ENCODE measurements at regions not wholly inside any gene's neighbourhood (a gene's known extent, or its start where the extent isn't known, plus 50 kb on each side); places are given as distances from the start of the nearest gene placed in this dataset.

- TF ChIP-seq EP300 (conservative IDR thresholded peaks at IDR 0.05; ENCODE audit: poor library complexity, severe bottlenecking): no peak
- TF ChIP-seq, protein P1, sequence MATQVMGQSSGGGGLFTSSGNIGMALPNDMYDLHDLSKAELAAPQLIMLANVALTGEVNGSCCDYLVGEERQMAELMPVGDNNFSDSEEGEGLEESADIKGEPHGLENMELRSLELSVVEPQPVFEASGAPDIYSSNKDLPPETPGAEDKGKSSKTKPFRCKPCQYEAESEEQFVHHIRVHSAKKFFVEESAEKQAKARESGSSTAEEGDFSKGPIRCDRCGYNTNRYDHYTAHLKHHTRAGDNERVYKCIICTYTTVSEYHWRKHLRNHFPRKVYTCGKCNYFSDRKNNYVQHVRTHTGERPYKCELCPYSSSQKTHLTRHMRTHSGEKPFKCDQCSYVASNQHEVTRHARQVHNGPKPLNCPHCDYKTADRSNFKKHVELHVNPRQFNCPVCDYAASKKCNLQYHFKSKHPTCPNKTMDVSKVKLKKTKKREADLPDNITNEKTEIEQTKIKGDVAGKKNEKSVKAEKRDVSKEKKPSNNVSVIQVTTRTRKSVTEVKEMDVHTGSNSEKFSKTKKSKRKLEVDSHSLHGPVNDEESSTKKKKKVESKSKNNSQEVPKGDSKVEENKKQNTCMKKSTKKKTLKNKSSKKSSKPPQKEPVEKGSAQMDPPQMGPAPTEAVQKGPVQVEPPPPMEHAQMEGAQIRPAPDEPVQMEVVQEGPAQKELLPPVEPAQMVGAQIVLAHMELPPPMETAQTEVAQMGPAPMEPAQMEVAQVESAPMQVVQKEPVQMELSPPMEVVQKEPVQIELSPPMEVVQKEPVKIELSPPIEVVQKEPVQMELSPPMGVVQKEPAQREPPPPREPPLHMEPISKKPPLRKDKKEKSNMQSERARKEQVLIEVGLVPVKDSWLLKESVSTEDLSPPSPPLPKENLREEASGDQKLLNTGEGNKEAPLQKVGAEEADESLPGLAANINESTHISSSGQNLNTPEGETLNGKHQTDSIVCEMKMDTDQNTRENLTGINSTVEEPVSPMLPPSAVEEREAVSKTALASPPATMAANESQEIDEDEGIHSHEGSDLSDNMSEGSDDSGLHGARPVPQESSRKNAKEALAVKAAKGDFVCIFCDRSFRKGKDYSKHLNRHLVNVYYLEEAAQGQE (IDR thresholded peaks at IDR 0.05; ENCODE audit: borderline replicate concordance): peak; percentile 48
- TF ChIP-seq, protein P2, sequence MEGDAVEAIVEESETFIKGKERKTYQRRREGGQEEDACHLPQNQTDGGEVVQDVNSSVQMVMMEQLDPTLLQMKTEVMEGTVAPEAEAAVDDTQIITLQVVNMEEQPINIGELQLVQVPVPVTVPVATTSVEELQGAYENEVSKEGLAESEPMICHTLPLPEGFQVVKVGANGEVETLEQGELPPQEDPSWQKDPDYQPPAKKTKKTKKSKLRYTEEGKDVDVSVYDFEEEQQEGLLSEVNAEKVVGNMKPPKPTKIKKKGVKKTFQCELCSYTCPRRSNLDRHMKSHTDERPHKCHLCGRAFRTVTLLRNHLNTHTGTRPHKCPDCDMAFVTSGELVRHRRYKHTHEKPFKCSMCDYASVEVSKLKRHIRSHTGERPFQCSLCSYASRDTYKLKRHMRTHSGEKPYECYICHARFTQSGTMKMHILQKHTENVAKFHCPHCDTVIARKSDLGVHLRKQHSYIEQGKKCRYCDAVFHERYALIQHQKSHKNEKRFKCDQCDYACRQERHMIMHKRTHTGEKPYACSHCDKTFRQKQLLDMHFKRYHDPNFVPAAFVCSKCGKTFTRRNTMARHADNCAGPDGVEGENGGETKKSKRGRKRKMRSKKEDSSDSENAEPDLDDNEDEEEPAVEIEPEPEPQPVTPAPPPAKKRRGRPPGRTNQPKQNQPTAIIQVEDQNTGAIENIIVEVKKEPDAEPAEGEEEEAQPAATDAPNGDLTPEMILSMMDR (IDR thresholded peaks at IDR 0.05; ENCODE audit: poor library complexity, severe bottlenecking): no peak
- no peak for TF ChIP-seq POLR2AphosphoS5 (IDR thresholded peaks at IDR 0.05)
- TF ChIP-seq RAD21 (conservative IDR thresholded peaks at IDR 0.05): no peak
- no peak for TF ChIP-seq EZH2 (IDR thresholded peaks at IDR 0.05; ENCODE audit: borderline replicate concordance, insufficient read depth, low read length, poor library complexity, severe bottlenecking)
- no peak for TF ChIP-seq MXI1 (conservative IDR thresholded peaks at IDR 0.05; ENCODE audit: poor library complexity, severe bottlenecking)
- H3K27me3 ChIP-seq (ENCODE audit: insufficient read depth, low read depth, low read length): no peaks in the 10 kb centered on the region
- H2AFZ ChIP-seq (ENCODE audit: low read depth, low read length): no peak overlapping the region
- no peak overlapping the region for H3K4me2 ChIP-seq (ENCODE audit: low read length)
- no peaks in the 10 kb centered on the region for H3K9me2 ChIP-seq (ENCODE audit: insufficient read depth, low read length)
- no peak overlapping the region for H3K9ac ChIP-seq (ENCODE audit: low read length)
- no peak overlapping the region for H3K27ac ChIP-seq (ENCODE audit: low read length)
- no peak overlapping the region for H3K4me3 ChIP-seq (ENCODE audit: low read length)
- no peaks in the 10 kb centered on the region for H3K36me3 ChIP-seq (ENCODE audit: insufficient read depth, low read length)
- no peaks in the 10 kb centered on the region for H3K9me3 ChIP-seq (ENCODE audit: low read length)
- H4K20me1 ChIP-seq (ENCODE audit: insufficient read depth): no peaks in the 10 kb centered on the region
- no peaks in the 10 kb centered on the region for H3F3A ChIP-seq (ENCODE audit: insufficient read depth, low read length, poor library complexity, severe bottlenecking)
- H3K79me2 ChIP-seq (replicated peaks; ENCODE audit: insufficient read depth, low read length): no peaks in the 10 kb centered on the region
Measured at GRCh38 chr18:22470248-22471235, 52.8 kb upstream of the CTAGE1 start.

- Histone ChIP-seq H3K9me3 (ENCODE audit: low read length) (no peaks in the 10 kb centered on the region), H3K9ac (ENCODE audit: low read length) (no peak overlapping the region), H3K27me3 (ENCODE audit: insufficient read depth, low read depth, low read length) (no peaks in the 10 kb centered on the region), H3K4me3 (ENCODE audit: low read length) (no peak overlapping the region), H3K79me2 (replicated peaks; ENCODE audit: insufficient read depth, low read length) (no peaks in the 10 kb centered on the region), H3K36me3 (ENCODE audit: insufficient read depth, low read length) (no peaks in the 10 kb centered on the region), H2AFZ (ENCODE audit: low read depth, low read length) (no peak overlapping the region), H3K27ac (ENCODE audit: low read length) (no peak overlapping the region), H3K9me2 (ENCODE audit: insufficient read depth, low read length) (no peaks in the 10 kb centered on the region), H3K4me2 (ENCODE audit: low read length) (no peak overlapping the region), H3F3A (ENCODE audit: insufficient read depth, low read length, poor library complexity, severe bottlenecking) (no peaks in the 10 kb centered on the region), H4K20me1 (ENCODE audit: insufficient read depth) (no peaks in the 10 kb centered on the region)
- TF ChIP-seq EP300 (conservative IDR thresholded peaks at IDR 0.05; ENCODE audit: poor library complexity, severe bottlenecking): no peak
- TF ChIP-seq RAD21 (conservative IDR thresholded peaks at IDR 0.05): no peak
- no peak for TF ChIP-seq MXI1 (conservative IDR thresholded peaks at IDR 0.05; ENCODE audit: poor library complexity, severe bottlenecking)
- TF ChIP-seq, protein P2 (IDR thresholded peaks at IDR 0.05; ENCODE audit: poor library complexity, severe bottlenecking): no peak
- TF ChIP-seq TAF1 (IDR thresholded peaks at IDR 0.05; ENCODE audit: low read depth): no peak
- TF ChIP-seq EZH2 (IDR thresholded peaks at IDR 0.05; ENCODE audit: borderline replicate concordance, insufficient read depth, low read length, poor library complexity, severe bottlenecking): no peak
- TF ChIP-seq SMC3 (conservative IDR thresholded peaks at IDR 0.05; ENCODE audit: poor library complexity): no peak
- TF ChIP-seq, protein P1 (IDR thresholded peaks at IDR 0.05; ENCODE audit: borderline replicate concordance): no peak
- TF ChIP-seq POLR2AphosphoS5 (IDR thresholded peaks at IDR 0.05): no peak
Measured at GRCh38 chr18:22471546-22472131, 53.9 kb upstream of the CTAGE1 start.

Data from neural cell (in vitro differentiated cells).